Parathyroid adenoma (tissue), 2 donors: ENCODE measurements at regions not wholly inside any gene's neighbourhood (a gene's known extent, or its start where the extent isn't known, plus 50 kb on each side); places are given as distances from the start of the nearest gene placed in this dataset.

Source experiments
- H2AFZ ChIP-seq: fragments of 300-600 bp; sonication (generic); one replicate; pipeline ENCODE4 v1.7.0; 2017; ENCODE audit warnings: antibody characterized with exemption, mild to moderate bottlenecking
- H3K27ac ChIP-seq: fragments of 300-600 bp; sonication (generic); one replicate; pipeline ENCODE4 v1.7.0; 2017
- H3K27me3 ChIP-seq: fragments of 300-600 bp; sonication (generic); one replicate; pipeline ENCODE4 v1.7.0; 2017; ENCODE audit warnings: low read length; ENCODE audit not compliant: control insufficient read depth, insufficient read depth
- H3K36me3 ChIP-seq: fragments of 300-600 bp; sonication (generic); one replicate; pipeline ENCODE4 v1.7.0; 2017; ENCODE audit warnings: low read length; ENCODE audit not compliant: control insufficient read depth, insufficient read depth
- H3K4me1 ChIP-seq: fragments of 300-600 bp; sonication (generic); one replicate; pipeline ENCODE4 v1.7.0; 2017; ENCODE audit warnings: control low read depth
- H3K4me2 ChIP-seq: fragments of 300-600 bp; sonication (generic); one replicate; pipeline ENCODE4 v1.7.0; 2017; ENCODE audit warnings: low read length
- H3K4me3 ChIP-seq: fragments of 300-600 bp; sonication (generic); one replicate; pipeline ENCODE4 v1.7.0; 2017; ENCODE audit warnings: low read depth, low read length
- H3K79me2 ChIP-seq: fragments of 300-600 bp; sonication (generic); one replicate; pipeline ENCODE4 v1.7.0; 2017; ENCODE audit warnings: control low read depth
- H3K9ac ChIP-seq: fragments of 300-600 bp; sonication (generic); one replicate; pipeline ENCODE4 v1.7.0; 2017; ENCODE audit warnings: mild to moderate bottlenecking
- H3K9me3 ChIP-seq: fragments of 300-600 bp; sonication (generic); one replicate; pipeline ENCODE4 v1.7.0; 2017; ENCODE audit warnings: low read length; ENCODE audit not compliant: control insufficient read depth
- TF ChIP-seq, protein P1 (sequence below): fragments of 300-600 bp; sonication (generic); IDR thresholded peaks from one replicate; pipeline ENCODE4 v1.7.0; 2017; ENCODE audit warnings: antibody characterized with exemption, mild to moderate bottlenecking
- donor health status: primary hyperparathyroidism.

DNA sequence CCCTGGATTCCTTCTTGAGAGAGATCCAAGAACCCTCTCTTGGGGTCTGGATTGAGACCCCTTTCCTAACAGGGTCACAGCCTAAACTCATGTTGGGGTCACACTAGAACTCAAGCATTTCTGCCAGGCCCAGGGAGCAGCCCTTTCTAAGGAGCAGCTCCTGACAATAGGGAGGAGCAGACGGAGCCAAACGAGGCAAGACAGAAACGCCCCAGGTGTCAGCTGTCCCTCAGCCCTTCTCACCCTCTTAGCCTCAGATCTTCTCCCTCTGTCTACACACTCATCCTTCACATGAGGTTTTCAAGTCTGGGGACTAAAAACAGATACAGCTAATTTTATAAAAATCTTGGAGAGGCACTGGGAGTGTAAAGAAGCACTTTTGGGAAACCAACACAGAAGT, 157.2 kb downstream of the SOCS6 start:
- Histone ChIP-seq H3K4me1 (no peaks in the 10 kb centered on the region), H3K4me2 (no peak overlapping the region), H3K27me3 (no peaks in the 10 kb centered on the region), H3K79me2 (no peaks in the 10 kb centered on the region), H2AFZ (no peak overlapping the region), H3K4me3 (no peak overlapping the region), H3K27ac (no peak overlapping the region), H3K9me3 (no peaks in the 10 kb centered on the region), H3K9ac (no peak overlapping the region), H3K36me3 (no peaks in the 10 kb centered on the region)
- TF ChIP-seq, protein P1, sequence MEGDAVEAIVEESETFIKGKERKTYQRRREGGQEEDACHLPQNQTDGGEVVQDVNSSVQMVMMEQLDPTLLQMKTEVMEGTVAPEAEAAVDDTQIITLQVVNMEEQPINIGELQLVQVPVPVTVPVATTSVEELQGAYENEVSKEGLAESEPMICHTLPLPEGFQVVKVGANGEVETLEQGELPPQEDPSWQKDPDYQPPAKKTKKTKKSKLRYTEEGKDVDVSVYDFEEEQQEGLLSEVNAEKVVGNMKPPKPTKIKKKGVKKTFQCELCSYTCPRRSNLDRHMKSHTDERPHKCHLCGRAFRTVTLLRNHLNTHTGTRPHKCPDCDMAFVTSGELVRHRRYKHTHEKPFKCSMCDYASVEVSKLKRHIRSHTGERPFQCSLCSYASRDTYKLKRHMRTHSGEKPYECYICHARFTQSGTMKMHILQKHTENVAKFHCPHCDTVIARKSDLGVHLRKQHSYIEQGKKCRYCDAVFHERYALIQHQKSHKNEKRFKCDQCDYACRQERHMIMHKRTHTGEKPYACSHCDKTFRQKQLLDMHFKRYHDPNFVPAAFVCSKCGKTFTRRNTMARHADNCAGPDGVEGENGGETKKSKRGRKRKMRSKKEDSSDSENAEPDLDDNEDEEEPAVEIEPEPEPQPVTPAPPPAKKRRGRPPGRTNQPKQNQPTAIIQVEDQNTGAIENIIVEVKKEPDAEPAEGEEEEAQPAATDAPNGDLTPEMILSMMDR: no peak

DNA sequence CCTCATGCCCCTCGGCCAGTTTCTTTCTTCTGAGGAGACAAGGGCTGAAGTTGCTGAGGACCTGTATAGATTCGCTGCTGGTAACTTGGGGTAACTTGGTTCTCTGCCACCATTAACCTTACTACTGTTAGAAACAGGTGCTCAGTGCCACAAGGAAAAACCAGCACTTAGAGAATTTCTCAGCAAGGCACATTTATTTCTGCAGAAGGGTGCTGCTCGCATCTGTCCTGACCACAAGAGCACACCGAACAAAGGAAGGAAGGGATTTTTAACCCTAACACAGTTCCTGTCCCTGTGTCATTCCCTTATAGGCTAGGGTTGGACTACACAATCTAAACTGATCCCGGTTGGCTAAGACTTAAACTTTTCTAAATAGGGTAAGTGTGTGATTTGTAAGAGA, 154.1 kb downstream of the SOCS6 start:
- TF ChIP-seq, protein P1: no peak
- Histone ChIP-seq H3K9me3 (no peaks in the 10 kb centered on the region), H3K27me3 (no peaks in the 10 kb centered on the region), H3K4me1 (no peaks in the 10 kb centered on the region), H3K36me3 (no peaks in the 10 kb centered on the region), H3K4me2 (no peak overlapping the region), H3K79me2 (no peaks in the 10 kb centered on the region), H2AFZ (no peak overlapping the region), H3K4me3 (no peak overlapping the region), H3K9ac (no peak overlapping the region), H3K27ac (no peak overlapping the region)

DNA sequence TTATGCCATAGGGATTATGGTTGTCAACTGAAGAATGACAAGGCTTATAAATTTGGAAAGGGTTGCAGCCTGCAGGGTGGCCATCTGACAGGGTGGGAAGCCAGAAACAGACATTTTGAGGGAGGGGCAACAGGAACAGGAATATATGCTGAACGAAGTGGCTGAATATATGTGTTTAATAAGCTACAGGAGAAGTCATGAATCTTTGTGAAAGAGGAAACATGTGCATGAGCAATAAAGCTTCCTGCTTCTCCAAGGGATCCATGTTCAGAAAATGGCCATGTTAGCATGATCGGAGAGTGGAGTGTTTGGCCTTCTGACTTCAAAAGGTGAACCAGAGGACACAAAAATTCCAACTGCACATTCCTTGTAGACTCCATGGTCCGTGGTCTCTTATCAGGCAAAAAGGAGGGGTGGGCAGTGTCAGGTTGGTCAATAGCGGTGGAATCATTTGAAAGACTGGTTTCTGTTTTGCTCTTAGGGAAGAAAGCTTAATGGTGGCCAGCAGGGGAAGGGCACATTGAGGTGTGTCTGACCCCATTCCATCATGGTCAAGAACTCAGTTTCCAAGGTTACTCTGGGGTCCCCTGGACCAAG, 144.1 kb downstream of the SOCS6 start:
- no peaks in the 10 kb centered on the region for H3K27me3 ChIP-seq
- no peaks in the 10 kb centered on the region for H3K4me1 ChIP-seq
- no peaks in the 10 kb centered on the region for H3K9me3 ChIP-seq
- H3K4me2 ChIP-seq: no peak overlapping the region
- TF ChIP-seq, protein P1: no peak
- H3K4me3 ChIP-seq: no peak overlapping the region
- no peak overlapping the region for H3K9ac ChIP-seq
- H3K27ac ChIP-seq: no peak overlapping the region
- H3K79me2 ChIP-seq: no peaks in the 10 kb centered on the region
- H3K36me3 ChIP-seq: no peaks in the 10 kb centered on the region
- peak overlapping the region; percentile 11 for H2AFZ ChIP-seq

DNA sequence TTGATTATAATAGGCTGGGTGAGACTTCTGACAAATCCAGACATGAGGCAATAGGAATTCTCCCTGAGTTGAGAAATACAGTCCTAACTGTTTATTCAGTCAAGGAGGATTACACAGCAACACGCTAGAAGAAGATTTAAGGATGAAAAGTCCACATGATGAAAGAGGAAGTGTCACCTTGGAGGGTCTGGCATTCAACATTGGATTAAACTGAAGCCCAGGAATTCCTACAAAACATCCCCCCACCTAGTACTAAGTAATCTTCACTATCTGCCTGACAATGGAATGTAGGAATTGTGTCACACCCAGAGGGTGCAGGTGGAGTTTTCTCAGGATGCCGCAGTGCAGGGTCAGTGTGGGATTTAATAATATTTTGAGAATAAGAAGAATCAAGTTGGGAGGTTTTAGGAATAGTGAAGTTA, 142.4 kb downstream of the SOCS6 start:
- H3K79me2 ChIP-seq: no peaks in the 10 kb centered on the region
- H3K4me1 ChIP-seq: no peaks in the 10 kb centered on the region
- TF ChIP-seq, protein P1: no peak
- H3K36me3 ChIP-seq: no peaks in the 10 kb centered on the region
- no peak overlapping the region for H3K4me3 ChIP-seq
- H3K27me3 ChIP-seq: no peaks in the 10 kb centered on the region
- no peaks in the 10 kb centered on the region for H3K9me3 ChIP-seq
- no peak overlapping the region for H3K4me2 ChIP-seq
- no peak overlapping the region for H2AFZ ChIP-seq
- no peak overlapping the region for H3K9ac ChIP-seq
- no peak overlapping the region for H3K27ac ChIP-seq

DNA sequence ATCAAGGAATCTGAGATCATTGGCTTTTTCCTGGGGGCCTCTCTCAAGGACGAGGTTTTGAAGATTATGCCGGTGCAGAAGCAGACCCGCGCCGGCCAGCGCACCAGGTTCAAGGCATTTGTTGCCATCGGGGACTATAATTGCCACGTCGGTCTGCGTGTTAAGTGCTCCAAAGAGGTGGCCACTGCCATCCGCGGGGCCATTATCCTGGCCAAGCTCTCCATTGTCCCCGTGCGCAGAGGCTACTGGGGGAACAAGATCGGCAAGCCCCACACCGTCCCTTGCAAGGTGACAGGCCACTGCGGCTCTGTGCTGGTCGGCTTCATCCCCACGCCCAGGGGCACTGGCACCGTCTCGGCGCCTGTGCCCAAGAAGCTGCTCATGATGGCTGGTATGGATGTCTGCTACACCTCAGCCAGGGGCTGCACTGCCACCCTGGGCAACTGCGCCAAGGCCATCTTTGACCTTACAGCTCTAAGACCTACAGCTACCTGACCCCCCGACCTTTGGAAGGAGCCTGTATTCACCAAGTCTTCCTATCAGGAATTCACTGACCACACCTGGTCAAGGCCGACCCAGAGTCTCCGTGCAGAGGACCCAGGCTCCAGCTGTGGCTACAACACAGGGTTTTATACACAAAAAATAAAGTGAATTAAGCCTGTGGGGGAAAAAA, 141.8 kb downstream of the SOCS6 start:
- Histone ChIP-seq H3K9ac (no peak overlapping the region), H3K9me3 (no peaks in the 10 kb centered on the region), H3K4me1 (no peaks in the 10 kb centered on the region), H2AFZ (no peak overlapping the region), H3K36me3 (no peaks in the 10 kb centered on the region), H3K79me2 (no peaks in the 10 kb centered on the region), H3K4me2 (no peak overlapping the region), H3K27ac (no peak overlapping the region), H3K4me3 (no peak overlapping the region), H3K27me3 (no peaks in the 10 kb centered on the region)
- TF ChIP-seq, protein P1: no peak
